DMS114 treated with DMSO at 0.1 percent for 48 hours (cell line): ENCODE measurements at regions not wholly inside any gene's neighbourhood (a gene's known extent, or its start where the extent isn't known, plus 50 kb on each side); places are given as distances from the start of the nearest gene placed in this dataset.
"Not testable (repeated sequence)": the region's sequence is repeated elsewhere in the genome, so short reads cannot be mapped to it uniquely, and the experiment has no call there.

Experiments used
- DNase-seq: peaks from one replicate; lab custom pipeline; 2025; ENCODE audit not compliant: unreplicated experiment; lab: John Stamatoyannopoulos, UW

DNA sequence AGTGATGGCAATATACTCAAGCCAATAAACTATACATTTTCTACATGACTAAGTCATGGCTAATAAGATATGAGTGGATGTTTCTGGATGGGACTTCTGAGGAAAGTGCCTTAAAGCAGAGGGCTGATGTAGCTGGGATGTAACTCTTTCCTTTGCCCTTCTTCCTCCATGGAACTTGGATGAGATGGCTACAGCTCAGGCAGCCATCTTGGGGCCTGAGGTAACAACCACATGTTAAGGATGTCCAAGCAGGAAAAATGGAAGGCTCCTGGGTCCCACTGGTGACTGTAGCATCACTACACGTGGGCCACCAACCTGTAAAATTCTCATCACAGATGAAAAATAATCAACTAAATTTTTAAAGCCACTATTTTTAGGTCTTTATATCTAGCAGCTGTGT is 54.4 kb upstream of the GRIP1 start:
- no peak for DNase-seq

DNA sequence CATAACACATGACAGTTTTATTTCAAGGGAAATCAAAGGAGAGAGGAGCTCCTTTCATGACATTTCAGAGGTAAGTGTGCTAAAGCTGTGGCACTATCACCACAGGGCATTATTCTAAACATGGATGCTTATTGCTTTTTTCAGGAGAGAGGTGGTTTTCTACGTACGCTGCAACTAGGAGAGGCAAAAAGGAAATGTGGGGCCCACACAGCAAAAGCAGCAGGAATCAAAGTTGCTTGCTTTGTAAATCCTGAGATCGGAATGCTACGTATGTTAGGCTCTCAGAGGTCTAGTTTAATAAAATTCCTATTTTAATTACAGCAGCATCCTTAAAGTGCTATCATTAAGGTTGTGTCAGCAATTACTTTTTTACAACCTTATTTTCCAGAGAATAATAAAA is 55.0 kb upstream of the GRIP1 start:
- no peak for DNase-seq

GRCh38 chr12:66735275-66735674 is 56.4 kb upstream of the GRIP1 start:
- DNase-seq, result no peak

DNA sequence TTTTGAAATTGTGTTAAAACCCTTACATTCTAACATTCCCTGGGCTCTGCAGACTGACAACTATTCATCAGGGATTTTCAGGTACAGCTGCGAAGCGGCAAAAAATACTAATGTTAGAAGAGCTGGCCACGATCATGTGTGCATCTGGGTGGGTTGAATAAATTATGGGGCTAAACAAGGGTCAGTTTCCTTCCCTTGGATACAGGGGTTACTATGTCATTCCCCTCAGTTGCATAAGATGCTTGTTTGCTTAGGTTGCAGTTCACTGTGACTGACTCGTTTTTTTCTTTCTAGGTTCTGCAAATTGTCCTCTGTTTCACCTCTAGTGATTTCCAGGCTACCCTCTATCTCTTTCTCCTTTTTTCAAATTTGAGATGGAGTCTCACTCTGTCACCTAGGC is 58.1 kb upstream of the GRIP1 start:
- no peak for DNase-seq

- no peak for DNase-seq
These were observed 60.4 kb upstream of the GRIP1 start for GRCh38 chr12:66739266-66739665.

DNA sequence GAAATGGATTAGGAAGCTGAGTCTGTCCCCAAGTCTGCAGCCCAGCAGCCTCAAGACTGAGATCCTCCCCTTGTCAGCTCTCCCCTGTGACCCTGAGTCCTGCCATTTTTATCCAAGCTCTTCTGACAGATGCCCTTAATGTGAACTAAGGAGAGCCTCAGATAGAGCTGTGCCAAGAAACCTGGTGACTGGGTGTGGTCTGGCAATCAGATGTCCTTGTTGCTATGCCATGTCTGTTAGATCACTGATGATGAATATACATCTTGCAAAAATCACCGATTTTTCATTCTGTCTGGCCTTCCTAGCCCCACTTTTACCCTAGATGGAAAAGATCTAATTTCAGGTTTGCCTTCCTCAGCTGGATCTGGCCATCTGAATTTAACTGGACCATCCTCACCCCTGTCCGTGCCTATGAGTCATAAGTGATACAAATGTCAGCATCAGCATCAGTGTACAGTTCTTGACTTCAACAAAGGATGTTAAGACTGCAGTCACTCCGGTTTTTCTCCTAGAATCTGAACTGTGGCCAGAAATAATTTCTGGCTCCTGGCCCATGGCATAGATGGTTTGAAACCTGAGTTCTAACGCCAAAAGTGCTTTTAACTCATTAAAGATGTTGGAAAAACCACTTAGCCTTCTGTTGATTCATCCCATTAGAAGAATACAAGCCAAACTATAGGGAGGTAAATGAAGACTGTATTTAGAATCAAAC is 61.2 kb upstream of the GRIP1 start:
- no peak for DNase-seq

DNA sequence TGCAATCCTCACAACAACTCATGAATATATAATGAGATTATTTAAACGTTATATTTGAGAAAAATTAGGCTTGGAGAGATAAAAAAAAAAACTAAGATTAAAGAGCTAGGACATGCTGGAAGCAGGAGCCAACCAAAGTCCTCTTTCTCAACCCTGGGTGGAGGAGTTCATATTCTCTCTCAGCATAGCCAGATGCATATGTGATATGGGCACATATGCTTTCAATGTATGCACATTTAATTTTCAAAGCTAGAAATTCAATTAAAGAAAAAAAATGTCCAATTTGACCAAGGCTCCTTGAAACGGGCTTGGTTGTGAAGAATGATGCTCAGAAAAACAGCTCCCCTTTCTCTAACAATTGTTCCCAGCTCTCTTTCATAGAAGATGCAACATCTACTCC is 61.9 kb upstream of the GRIP1 start:
- DNase-seq, result no peak

GRCh38 chr12:66741919-66742318 is 63.0 kb upstream of the GRIP1 start:
- DNase-seq, result no peak

GRCh38 chr12:66742508-66743367 is 63.9 kb upstream of the GRIP1 start:
- no peak for DNase-seq

- no peak for DNase-seq
These were observed 65.6 kb upstream of the GRIP1 start for GRCh38 chr12:66744461-66744860.

DNA sequence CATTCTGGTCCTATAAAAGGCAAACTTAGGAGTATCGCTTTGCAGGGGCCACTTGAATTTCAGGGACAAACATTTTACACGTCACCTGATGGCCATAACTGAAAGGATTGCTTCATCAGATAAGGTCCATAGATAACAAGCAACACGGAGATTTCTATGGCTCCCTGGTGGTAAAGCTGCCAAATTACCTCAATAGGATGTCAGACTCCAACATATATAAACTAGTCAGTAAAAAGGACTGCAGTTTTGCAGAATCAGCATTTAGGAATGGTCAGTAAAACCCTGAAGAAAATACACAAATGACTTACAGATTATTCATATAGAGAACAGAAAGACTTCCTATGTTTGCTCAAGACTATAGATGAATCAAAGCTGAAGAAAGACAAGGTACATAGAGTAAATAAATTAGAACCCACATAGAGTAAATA is 66.1 kb upstream of the GRIP1 start:
- no peak for DNase-seq

- DNase-seq, result no peak
These were observed 67.8 kb upstream of the GRIP1 start for GRCh38 chr12:66746489-66747201.

- no peak for DNase-seq
These were observed 72.7 kb upstream of the GRIP1 start for GRCh38 chr12:66751432-66752113.

DNA sequence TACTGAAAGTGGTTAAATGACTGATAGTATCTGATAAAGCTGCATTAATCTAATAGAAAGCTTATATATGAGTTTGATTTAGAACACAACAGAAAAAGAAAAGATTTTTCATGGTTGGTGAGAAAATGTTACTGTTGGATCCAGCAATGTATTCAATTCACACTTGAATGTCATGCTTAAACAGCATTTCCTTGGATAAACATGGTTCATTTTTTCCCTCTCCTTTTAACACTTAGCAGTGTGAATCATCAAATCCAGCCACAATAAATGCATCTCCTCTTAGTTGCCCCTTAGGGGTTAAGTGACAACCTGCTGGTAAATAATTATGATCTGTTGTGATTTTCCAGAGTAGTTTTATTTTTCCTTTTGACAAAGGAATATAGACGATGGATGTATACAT is 74.9 kb upstream of the GRIP1 start:
- no peak for DNase-seq

DNA sequence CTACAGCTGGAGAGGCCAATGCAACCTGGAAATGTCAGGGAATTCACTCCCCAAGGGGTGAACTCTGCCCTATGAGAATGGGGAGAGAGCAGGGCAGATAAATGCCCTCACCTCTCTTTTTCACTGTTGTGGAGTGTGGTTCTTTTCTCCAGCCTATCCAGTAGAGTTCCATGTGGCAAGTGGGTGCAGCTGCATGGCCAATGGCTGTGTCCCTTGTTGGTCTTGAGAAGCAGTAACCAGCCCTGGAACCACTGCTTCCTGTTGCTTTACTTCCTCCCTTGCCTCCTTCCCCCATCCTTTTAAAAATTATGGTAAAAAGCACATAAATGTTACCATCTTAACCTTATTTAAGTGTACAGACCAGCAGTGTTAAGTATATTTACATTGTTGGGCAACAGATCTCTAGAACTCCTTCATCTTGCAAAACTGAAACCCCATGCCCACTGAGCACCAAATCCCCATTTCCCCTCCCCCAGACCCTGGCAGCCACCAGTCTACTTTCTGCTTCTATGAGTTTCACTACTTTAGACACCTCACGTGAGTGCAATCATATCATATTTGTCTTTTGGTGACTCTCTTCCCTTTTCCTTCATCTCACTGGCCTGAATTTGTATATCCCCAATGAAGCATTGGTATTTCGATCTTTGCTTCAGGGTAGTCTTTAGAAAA is 77.0 kb upstream of the GRIP1 start:
- no peak for DNase-seq

DNA sequence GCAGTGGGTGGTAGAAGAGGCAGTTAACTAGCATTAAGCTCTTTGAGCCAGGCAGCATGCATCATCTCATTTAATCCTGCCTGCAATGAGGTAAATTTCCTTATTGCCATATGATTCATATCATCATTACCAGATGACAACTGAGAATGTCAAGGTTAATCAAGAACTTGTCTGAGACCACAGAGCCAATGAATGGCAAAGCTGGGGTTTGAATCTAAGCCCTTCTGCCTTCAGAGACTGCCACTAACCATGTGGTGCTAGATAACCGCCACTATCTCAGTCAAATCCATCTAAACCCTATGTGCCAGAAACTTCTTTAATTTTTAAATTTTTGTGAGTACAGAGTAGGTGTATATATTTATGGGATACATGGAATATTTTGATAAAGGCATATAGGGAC is 77.8 kb upstream of the GRIP1 start:
- no peak for DNase-seq

- not testable (repeated sequence) for DNase-seq
These were observed 81.2 kb upstream of the GRIP1 start for GRCh38 chr12:66760122-66760521.

GRCh38 chr12:66763467-66763866 is 84.6 kb upstream of the GRIP1 start:
- DNase-seq, result no peak

GRCh38 chr12:66765204-66765603 is 86.3 kb upstream of the GRIP1 start:
- DNase-seq, result no peak

DNA sequence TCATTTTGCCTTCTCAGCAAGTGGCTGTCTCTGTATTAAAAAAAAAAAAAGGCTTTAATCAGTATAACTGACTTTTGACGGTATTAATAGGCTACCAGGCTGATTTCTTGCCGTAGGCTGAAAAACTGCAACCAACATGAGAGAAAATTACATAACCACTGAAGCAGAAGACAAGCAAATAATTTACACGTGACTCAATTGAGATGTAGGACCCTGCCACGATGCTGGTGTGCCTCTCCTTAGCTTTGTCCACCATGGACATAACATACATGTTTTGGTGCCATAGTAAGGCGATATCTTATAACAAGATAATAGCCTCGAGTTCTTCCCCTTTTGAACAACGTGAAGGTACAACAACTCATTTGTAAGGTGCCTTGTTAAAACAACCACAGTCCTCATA is 88.7 kb upstream of the GRIP1 start:
- DNase-seq, result no peak

- no peak for DNase-seq
These were observed 89.4 kb upstream of the GRIP1 start for GRCh38 chr12:66768293-66768692.
